ENCODE measurements at regions not wholly inside any gene's neighbourhood (a gene's known extent, or its start where the extent isn't known, plus 50 kb on each side); places are given as distances from the start of the nearest gene placed in this dataset.
"Not testable (repeated sequence)": the region's sequence is repeated elsewhere in the genome, so short reads cannot be mapped to it uniquely, and the experiment has no call there.

GRCh38 chr1:146448212-146448876, 219.5 kb upstream of the NOTCH2NLA start:
- H3K4me3 ChIP-seq (ENCODE audit: low read depth in 1 of 2, low read length in 2 of 2); H3K27me3 ChIP-seq (ENCODE audit: control insufficient read depth in 1 of 2, insufficient read depth in 2 of 2, low read length in 2 of 2); H3K36me3 ChIP-seq (ENCODE audit: control insufficient read depth in 2 of 2, insufficient read depth in 2 of 2, low read length in 1 of 2); H3K4me1 ChIP-seq (ENCODE audit: control insufficient read depth in 2 of 2, insufficient read depth in 2 of 2, low read length in 1 of 2); H3K27ac ChIP-seq (ENCODE audit: low read depth in 2 of 2, low read length in 1 of 2); H3K9me3 ChIP-seq (ENCODE audit: control insufficient read depth in 2 of 2, insufficient read depth in 1 of 2, low read depth in 1 of 2, low read length in 1 of 2): not testable (repeated sequence)
- 17 to 22% methylated on average over 3 of the region's 4 CpGs for WGBS, 2 donors

- not testable (repeated sequence) for H3K9me3 ChIP-seq (ENCODE audit: control insufficient read depth in 2 of 2, insufficient read depth in 1 of 2, low read depth in 1 of 2, low read length in 1 of 2); H3K4me1 ChIP-seq (ENCODE audit: control insufficient read depth in 2 of 2, insufficient read depth in 2 of 2, low read length in 1 of 2); H3K27me3 ChIP-seq (ENCODE audit: control insufficient read depth in 1 of 2, insufficient read depth in 2 of 2, low read length in 2 of 2); H3K36me3 ChIP-seq (ENCODE audit: control insufficient read depth in 2 of 2, insufficient read depth in 2 of 2, low read length in 1 of 2)
- Histone ChIP-seq H3K27ac (ENCODE audit: low read depth in 2 of 2, low read length in 1 of 2) (peak overlapping the region in 1 of 2 donors; percentile 42), H3K4me3 (ENCODE audit: low read depth in 1 of 2, low read length in 2 of 2) (peak overlapping the region; percentile 11 to 46)
- 0 to 1% methylated on average over 17 to 18 of the region's 23 CpGs for WGBS, 2 donors
Measured at GRCh38 chr1:146443871-146444222, 215.0 kb upstream of the NOTCH2NLA start.

- not testable (repeated sequence) for H3K4me3 ChIP-seq (ENCODE audit: low read depth in 1 of 2, low read length in 2 of 2); H3K36me3 ChIP-seq (ENCODE audit: control insufficient read depth in 2 of 2, insufficient read depth in 2 of 2, low read length in 1 of 2); H3K4me1 ChIP-seq (ENCODE audit: control insufficient read depth in 2 of 2, insufficient read depth in 2 of 2, low read length in 1 of 2); H3K27ac ChIP-seq (ENCODE audit: low read depth in 2 of 2, low read length in 1 of 2); H3K27me3 ChIP-seq (ENCODE audit: control insufficient read depth in 1 of 2, insufficient read depth in 2 of 2, low read length in 2 of 2); H3K9me3 ChIP-seq (ENCODE audit: control insufficient read depth in 2 of 2, insufficient read depth in 1 of 2, low read depth in 1 of 2, low read length in 1 of 2)
- 68 to 71% methylated on average over 12 to 15 of the region's 29 CpGs for WGBS, 2 donors
Measured at GRCh38 chr1:146443088-146443870, 214.5 kb upstream of the NOTCH2NLA start.

DNA sequence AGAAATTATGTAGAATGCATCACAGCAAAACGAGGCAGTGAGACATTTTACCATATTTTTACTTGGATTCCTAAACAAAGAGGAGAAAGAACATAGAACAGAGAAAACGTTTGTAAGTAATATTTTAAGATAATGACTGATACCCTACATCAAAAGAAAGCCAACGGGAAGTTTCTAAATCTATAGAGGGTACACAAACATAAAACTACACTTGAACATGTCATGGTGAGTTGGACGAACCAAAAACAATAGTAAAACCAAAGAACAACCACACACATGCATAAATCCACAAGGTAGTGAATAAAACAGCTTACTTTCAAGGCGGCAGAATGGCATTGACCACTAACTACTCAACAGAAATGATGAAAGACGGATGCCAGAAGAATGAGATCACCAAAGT, 209.7 kb upstream of the NOTCH2NLA start:
- not testable (repeated sequence) for H3K27ac ChIP-seq (ENCODE audit: low read depth in 2 of 2, low read length in 1 of 2); H3K36me3 ChIP-seq (ENCODE audit: control insufficient read depth in 2 of 2, insufficient read depth in 2 of 2, low read length in 1 of 2); H3K4me1 ChIP-seq (ENCODE audit: control insufficient read depth in 2 of 2, insufficient read depth in 2 of 2, low read length in 1 of 2); H3K9me3 ChIP-seq (ENCODE audit: control insufficient read depth in 2 of 2, insufficient read depth in 1 of 2, low read depth in 1 of 2, low read length in 1 of 2); H3K4me3 ChIP-seq (ENCODE audit: low read depth in 1 of 2, low read length in 2 of 2); H3K27me3 ChIP-seq (ENCODE audit: control insufficient read depth in 1 of 2, insufficient read depth in 2 of 2, low read length in 2 of 2)
- WGBS, 2 donors = 41 to 56% methylated on average over 2 to 3 of the region's 6 CpGs

- H3K4me3 ChIP-seq (ENCODE audit: low read depth in 1 of 2, low read length in 2 of 2); H3K4me1 ChIP-seq (ENCODE audit: control insufficient read depth in 2 of 2, insufficient read depth in 2 of 2, low read length in 1 of 2); H3K27ac ChIP-seq (ENCODE audit: low read depth in 2 of 2, low read length in 1 of 2); H3K27me3 ChIP-seq (ENCODE audit: control insufficient read depth in 1 of 2, insufficient read depth in 2 of 2, low read length in 2 of 2); H3K36me3 ChIP-seq (ENCODE audit: control insufficient read depth in 2 of 2, insufficient read depth in 2 of 2, low read length in 1 of 2); H3K9me3 ChIP-seq (ENCODE audit: control insufficient read depth in 2 of 2, insufficient read depth in 1 of 2, low read depth in 1 of 2, low read length in 1 of 2): not testable (repeated sequence)
- 84 to 96% methylated on average over 1 of the region's 1 CpG for WGBS, 2 donors
Measured at GRCh38 chr1:146416642-146417041, 187.8 kb upstream of the NOTCH2NLA start.

- not testable (repeated sequence) for H3K9me3 ChIP-seq (ENCODE audit: control insufficient read depth in 2 of 2, insufficient read depth in 1 of 2, low read depth in 1 of 2, low read length in 1 of 2); H3K27ac ChIP-seq (ENCODE audit: low read depth in 2 of 2, low read length in 1 of 2); H3K27me3 ChIP-seq (ENCODE audit: control insufficient read depth in 1 of 2, insufficient read depth in 2 of 2, low read length in 2 of 2); H3K4me3 ChIP-seq (ENCODE audit: low read depth in 1 of 2, low read length in 2 of 2); H3K36me3 ChIP-seq (ENCODE audit: control insufficient read depth in 2 of 2, insufficient read depth in 2 of 2, low read length in 1 of 2); H3K4me1 ChIP-seq (ENCODE audit: control insufficient read depth in 2 of 2, insufficient read depth in 2 of 2, low read length in 1 of 2)
- 52 to 60% methylated on average over 5 of the region's 7 CpGs for WGBS, 2 donors
Measured at GRCh38 chr1:146415017-146415416, 186.2 kb upstream of the NOTCH2NLA start.

DNA sequence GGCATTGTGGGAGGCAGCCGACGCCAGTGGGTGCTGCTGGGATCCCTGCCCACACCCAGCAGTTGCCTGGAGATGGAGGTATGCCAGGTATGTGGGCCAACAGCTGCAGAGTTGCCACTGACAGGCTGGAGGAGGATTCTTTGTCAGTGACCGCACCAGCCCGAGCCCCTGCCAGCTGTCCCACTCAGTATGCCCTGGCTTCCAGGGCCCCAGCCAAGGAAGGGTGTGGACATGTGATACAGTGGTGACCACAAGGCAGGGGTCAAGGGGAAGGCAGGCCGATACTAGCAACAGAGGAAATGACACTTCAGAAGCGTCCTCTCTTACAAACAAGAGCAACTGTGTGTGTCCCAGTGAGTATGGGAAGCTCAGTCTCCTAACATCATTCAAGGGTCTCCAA, 185.1 kb upstream of the NOTCH2NLA start:
- H3K9me3 ChIP-seq (ENCODE audit: control insufficient read depth in 2 of 2, insufficient read depth in 1 of 2, low read depth in 1 of 2, low read length in 1 of 2); H3K36me3 ChIP-seq (ENCODE audit: control insufficient read depth in 2 of 2, insufficient read depth in 2 of 2, low read length in 1 of 2); H3K27ac ChIP-seq (ENCODE audit: low read depth in 2 of 2, low read length in 1 of 2); H3K4me1 ChIP-seq (ENCODE audit: control insufficient read depth in 2 of 2, insufficient read depth in 2 of 2, low read length in 1 of 2); H3K27me3 ChIP-seq (ENCODE audit: control insufficient read depth in 1 of 2, insufficient read depth in 2 of 2, low read length in 2 of 2); H3K4me3 ChIP-seq (ENCODE audit: low read depth in 1 of 2, low read length in 2 of 2): not testable (repeated sequence)
- WGBS, 2 donors = 14 to 30% methylated on average over 1 to 4 of the region's 6 CpGs

- 37 to 57% methylated on average over 1 to 2 of the region's 3 CpGs for WGBS, 2 donors
- not testable (repeated sequence) for H3K27me3 ChIP-seq (ENCODE audit: control insufficient read depth in 1 of 2, insufficient read depth in 2 of 2, low read length in 2 of 2); H3K27ac ChIP-seq (ENCODE audit: low read depth in 2 of 2, low read length in 1 of 2); H3K9me3 ChIP-seq (ENCODE audit: control insufficient read depth in 2 of 2, insufficient read depth in 1 of 2, low read depth in 1 of 2, low read length in 1 of 2); H3K4me1 ChIP-seq (ENCODE audit: control insufficient read depth in 2 of 2, insufficient read depth in 2 of 2, low read length in 1 of 2); H3K4me3 ChIP-seq (ENCODE audit: low read depth in 1 of 2, low read length in 2 of 2); H3K36me3 ChIP-seq (ENCODE audit: control insufficient read depth in 2 of 2, insufficient read depth in 2 of 2, low read length in 1 of 2)
Measured at GRCh38 chr1:146411923-146412322, 183.1 kb upstream of the NOTCH2NLA start.

- WGBS, 2 donors = 18 to 29% methylated on average over 23 to 26 of the region's 26 CpGs
- H3K4me3 ChIP-seq (ENCODE audit: low read depth in 1 of 2, low read length in 2 of 2); H3K4me1 ChIP-seq (ENCODE audit: control insufficient read depth in 2 of 2, insufficient read depth in 2 of 2, low read length in 1 of 2); H3K36me3 ChIP-seq (ENCODE audit: control insufficient read depth in 2 of 2, insufficient read depth in 2 of 2, low read length in 1 of 2); H3K27me3 ChIP-seq (ENCODE audit: control insufficient read depth in 1 of 2, insufficient read depth in 2 of 2, low read length in 2 of 2); H3K9me3 ChIP-seq (ENCODE audit: control insufficient read depth in 2 of 2, insufficient read depth in 1 of 2, low read depth in 1 of 2, low read length in 1 of 2): not testable (repeated sequence)
- peak overlapping the region; percentile 55 to 77 for H3K27ac ChIP-seq (ENCODE audit: low read depth in 2 of 2, low read length in 1 of 2)
Measured at GRCh38 chr1:146409817-146410441, 181.1 kb upstream of the NOTCH2NLA start.
